ENCODE measurements at regions not wholly inside any gene's neighbourhood (a gene's known extent, or its start where the extent isn't known, plus 50 kb on each side); places are given as distances from the start of the nearest gene placed in this dataset.
"Not testable (repeated sequence)": the region's sequence is repeated elsewhere in the genome, so short reads cannot be mapped to it uniquely, and the experiment has no call there.

- Histone ChIP-seq H3K36me3 (ENCODE audit: insufficient read depth, low read length) (no peaks in the 10 kb centered on the region), H3K9ac (ENCODE audit: low read length) (no peak overlapping the region), H3K27me3 (ENCODE audit: control insufficient read depth in 1 of 2, insufficient read depth in 2 of 2, low read length in 2 of 2) (no peaks in the 10 kb centered on the region), H3K4me3 (ENCODE audit: low read depth in 1 of 2, low read length in 2 of 2) (no peak overlapping the region), H3K27ac (ENCODE audit: low read depth, low read length) (no peak overlapping the region), H3K4me1 (ENCODE audit: insufficient read depth, low read length) (no peaks in the 10 kb centered on the region), H3K9me3 (ENCODE audit: low read length) (no peaks in the 10 kb centered on the region)
Measured at GRCh38 chr9:107587191-107587963, 97.8 kb upstream of the KLF4 start.

GRCh38 chr9:107586493-107586892 is 96.9 kb upstream of the KLF4 start:
- Histone ChIP-seq H3K9ac (ENCODE audit: low read length) (no peak overlapping the region), H3K27me3 (ENCODE audit: control insufficient read depth in 1 of 2, insufficient read depth in 2 of 2, low read length in 2 of 2) (no peaks in the 10 kb centered on the region), H3K9me3 (ENCODE audit: low read length) (no peaks in the 10 kb centered on the region), H3K27ac (ENCODE audit: low read depth, low read length) (no peak overlapping the region), H3K36me3 (ENCODE audit: insufficient read depth, low read length) (no peaks in the 10 kb centered on the region), H3K4me1 (ENCODE audit: insufficient read depth, low read length) (no peaks in the 10 kb centered on the region), H3K4me3 (ENCODE audit: low read depth in 1 of 2, low read length in 2 of 2) (no peak overlapping the region)

- no peaks in the 10 kb centered on the region for H3K4me1 ChIP-seq (ENCODE audit: insufficient read depth, low read length)
- no peaks in the 10 kb centered on the region for H3K27me3 ChIP-seq (ENCODE audit: control insufficient read depth in 1 of 2, insufficient read depth in 2 of 2, low read length in 2 of 2)
- no peak overlapping the region for H3K27ac ChIP-seq (ENCODE audit: low read depth, low read length)
- H3K36me3 ChIP-seq (ENCODE audit: insufficient read depth, low read length) = no peaks in the 10 kb centered on the region
- H3K9ac ChIP-seq (ENCODE audit: low read length) = no peak overlapping the region
- no peaks in the 10 kb centered on the region for H3K9me3 ChIP-seq (ENCODE audit: low read length)
- H3K4me3 ChIP-seq (ENCODE audit: low read depth in 1 of 2, low read length in 2 of 2) = no peak overlapping the region
Measured at GRCh38 chr9:107585465-107585864, 95.9 kb upstream of the KLF4 start.

- H3K27me3 ChIP-seq (ENCODE audit: control insufficient read depth in 1 of 2, insufficient read depth in 2 of 2, low read length in 2 of 2) = no peaks in the 10 kb centered on the region
- H3K4me3 ChIP-seq (ENCODE audit: low read depth in 1 of 2, low read length in 2 of 2) = no peak overlapping the region
- no peaks in the 10 kb centered on the region for H3K4me1 ChIP-seq (ENCODE audit: insufficient read depth, low read length)
- H3K9ac ChIP-seq (ENCODE audit: low read length) = no peak overlapping the region
- H3K36me3 ChIP-seq (ENCODE audit: insufficient read depth, low read length) = no peaks in the 10 kb centered on the region
- H3K9me3 ChIP-seq (ENCODE audit: low read length) = no peaks in the 10 kb centered on the region
- no peak overlapping the region for H3K27ac ChIP-seq (ENCODE audit: low read depth, low read length)
Measured at GRCh38 chr9:107584944-107585343, 95.4 kb upstream of the KLF4 start.

- no peak overlapping the region for H3K4me3 ChIP-seq (ENCODE audit: low read depth in 1 of 2, low read length in 2 of 2)
- H3K27me3 ChIP-seq (ENCODE audit: control insufficient read depth in 1 of 2, insufficient read depth in 2 of 2, low read length in 2 of 2) = no peaks in the 10 kb centered on the region
- no peaks in the 10 kb centered on the region for H3K4me1 ChIP-seq (ENCODE audit: insufficient read depth, low read length)
- no peak overlapping the region for H3K9ac ChIP-seq (ENCODE audit: low read length)
- no peaks in the 10 kb centered on the region for H3K9me3 ChIP-seq (ENCODE audit: low read length)
- no peaks in the 10 kb centered on the region for H3K36me3 ChIP-seq (ENCODE audit: insufficient read depth, low read length)
- H3K27ac ChIP-seq (ENCODE audit: low read depth, low read length) = no peak overlapping the region
Measured at GRCh38 chr9:107584186-107584585, 94.6 kb upstream of the KLF4 start.

GRCh38 chr9:107577140-107577776 is 87.7 kb upstream of the KLF4 start:
- Histone ChIP-seq H3K27ac (ENCODE audit: low read depth, low read length) (no peak overlapping the region), H3K9me3 (ENCODE audit: low read length) (no peaks in the 10 kb centered on the region), H3K27me3 (ENCODE audit: control insufficient read depth in 1 of 2, insufficient read depth in 2 of 2, low read length in 2 of 2) (no peaks in the 10 kb centered on the region), H3K4me1 (ENCODE audit: insufficient read depth, low read length) (no peaks in the 10 kb centered on the region), H3K9ac (ENCODE audit: low read length) (no peak overlapping the region), H3K4me3 (ENCODE audit: low read depth in 1 of 2, low read length in 2 of 2) (no peak overlapping the region), H3K36me3 (ENCODE audit: insufficient read depth, low read length) (no peaks in the 10 kb centered on the region)

GRCh38 chr9:107571148-107571547 is 81.6 kb upstream of the KLF4 start:
- Histone ChIP-seq H3K27ac (ENCODE audit: low read depth, low read length) (no peak overlapping the region), H3K4me1 (ENCODE audit: insufficient read depth, low read length) (no peaks in the 10 kb centered on the region), H3K27me3 (ENCODE audit: control insufficient read depth in 1 of 2, insufficient read depth in 2 of 2, low read length in 2 of 2) (no peaks in the 10 kb centered on the region), H3K36me3 (ENCODE audit: insufficient read depth, low read length) (no peaks in the 10 kb centered on the region), H3K9ac (ENCODE audit: low read length) (no peak overlapping the region), H3K9me3 (ENCODE audit: low read length) (no peaks in the 10 kb centered on the region), H3K4me3 (ENCODE audit: low read depth in 1 of 2, low read length in 2 of 2) (no peak overlapping the region)

- H3K9ac ChIP-seq (ENCODE audit: low read length) = no peak overlapping the region
- no peak overlapping the region for H3K27ac ChIP-seq (ENCODE audit: low read depth, low read length)
Measured at GRCh38 chr9:107569174-107569573, 79.6 kb upstream of the KLF4 start.

GRCh38 chr9:107568406-107568805 is 78.8 kb upstream of the KLF4 start:
- not testable (repeated sequence) for H3K27me3 ChIP-seq (ENCODE audit: control insufficient read depth in 1 of 2, insufficient read depth in 2 of 2, low read length in 2 of 2); H3K27ac ChIP-seq (ENCODE audit: low read depth, low read length); H3K9me3 ChIP-seq (ENCODE audit: low read length); H3K9ac ChIP-seq (ENCODE audit: low read length); H3K36me3 ChIP-seq (ENCODE audit: insufficient read depth, low read length); H3K4me3 ChIP-seq (ENCODE audit: low read depth in 1 of 2, low read length in 2 of 2); H3K4me1 ChIP-seq (ENCODE audit: insufficient read depth, low read length)

More at GRCh38 chr9:107569174-107569573, 79.6 kb upstream of the KLF4 start:
- H3K4me1 ChIP-seq (ENCODE audit: insufficient read depth, low read length) = no peaks in the 10 kb centered on the region
- H3K9me3 ChIP-seq (ENCODE audit: low read length) = no peaks in the 10 kb centered on the region
- no peaks in the 10 kb centered on the region for H3K36me3 ChIP-seq (ENCODE audit: insufficient read depth, low read length)
- H3K27me3 ChIP-seq (ENCODE audit: control insufficient read depth in 1 of 2, insufficient read depth in 2 of 2, low read length in 2 of 2) = no peaks in the 10 kb centered on the region
- no peak overlapping the region for H3K4me3 ChIP-seq (ENCODE audit: low read depth in 1 of 2, low read length in 2 of 2)

- Histone ChIP-seq H3K9me3 (ENCODE audit: low read length) (no peaks in the 10 kb centered on the region), H3K27ac (ENCODE audit: low read depth, low read length) (no peak overlapping the region), H3K27me3 (ENCODE audit: control insufficient read depth in 1 of 2, insufficient read depth in 2 of 2, low read length in 2 of 2) (no peaks in the 10 kb centered on the region), H3K4me3 (ENCODE audit: low read depth in 1 of 2, low read length in 2 of 2) (no peak overlapping the region), H3K4me1 (ENCODE audit: insufficient read depth, low read length) (no peaks in the 10 kb centered on the region), H3K9ac (ENCODE audit: low read length) (no peak overlapping the region), H3K36me3 (ENCODE audit: insufficient read depth, low read length) (no peaks in the 10 kb centered on the region)
Measured at GRCh38 chr9:107567462-107567861, 77.9 kb upstream of the KLF4 start.

- Histone ChIP-seq H3K27ac (ENCODE audit: low read depth, low read length) (no peak overlapping the region), H3K9ac (ENCODE audit: low read length) (no peak overlapping the region), H3K27me3 (ENCODE audit: control insufficient read depth in 1 of 2, insufficient read depth in 2 of 2, low read length in 2 of 2) (no peaks in the 10 kb centered on the region), H3K9me3 (ENCODE audit: low read length) (no peaks in the 10 kb centered on the region), H3K4me3 (ENCODE audit: low read depth in 1 of 2, low read length in 2 of 2) (no peak overlapping the region), H3K36me3 (ENCODE audit: insufficient read depth, low read length) (no peaks in the 10 kb centered on the region), H3K4me1 (ENCODE audit: insufficient read depth, low read length) (no peaks in the 10 kb centered on the region)
Measured at GRCh38 chr9:107566611-107567061, 77.1 kb upstream of the KLF4 start.

- no peaks in the 10 kb centered on the region for H3K9me3 ChIP-seq (ENCODE audit: low read length)
- no peaks in the 10 kb centered on the region for H3K4me1 ChIP-seq (ENCODE audit: insufficient read depth, low read length)
- H3K36me3 ChIP-seq (ENCODE audit: insufficient read depth, low read length) = no peaks in the 10 kb centered on the region
- no peak overlapping the region for H3K9ac ChIP-seq (ENCODE audit: low read length)
- H3K27me3 ChIP-seq (ENCODE audit: control insufficient read depth in 1 of 2, insufficient read depth in 2 of 2, low read length in 2 of 2) = no peaks in the 10 kb centered on the region
- H3K27ac ChIP-seq (ENCODE audit: low read depth, low read length) = no peak overlapping the region
- no peak overlapping the region for H3K4me3 ChIP-seq (ENCODE audit: low read depth in 1 of 2, low read length in 2 of 2)
Measured at GRCh38 chr9:107562798-107563197, 73.2 kb upstream of the KLF4 start.

Data from muscle layer of colon (tissue), 2 donors.